ENCODE measurements at regions not wholly inside any gene's neighbourhood (a gene's known extent, or its start where the extent isn't known, plus 50 kb on each side); places are given as distances from the start of the nearest gene placed in this dataset.

GRCh38 chr12:30197392-30198057, 413.8 kb upstream of the TMTC1 start:
- no peak for DNase-seq (ENCODE audit: extremely low read depth, insufficient read length)
- H3K36me3 ChIP-seq (ENCODE audit: control insufficient read depth, insufficient read depth, low read length): no peaks in the 10 kb centered on the region
- H3K27me3 ChIP-seq (replicated peaks; ENCODE audit: control insufficient read depth, insufficient read depth, low read length): no peaks in the 10 kb centered on the region
- H3K4me3 ChIP-seq (replicated peaks; ENCODE audit: low read depth, low read length): no peak overlapping the region
- TF ChIP-seq, protein P1, sequence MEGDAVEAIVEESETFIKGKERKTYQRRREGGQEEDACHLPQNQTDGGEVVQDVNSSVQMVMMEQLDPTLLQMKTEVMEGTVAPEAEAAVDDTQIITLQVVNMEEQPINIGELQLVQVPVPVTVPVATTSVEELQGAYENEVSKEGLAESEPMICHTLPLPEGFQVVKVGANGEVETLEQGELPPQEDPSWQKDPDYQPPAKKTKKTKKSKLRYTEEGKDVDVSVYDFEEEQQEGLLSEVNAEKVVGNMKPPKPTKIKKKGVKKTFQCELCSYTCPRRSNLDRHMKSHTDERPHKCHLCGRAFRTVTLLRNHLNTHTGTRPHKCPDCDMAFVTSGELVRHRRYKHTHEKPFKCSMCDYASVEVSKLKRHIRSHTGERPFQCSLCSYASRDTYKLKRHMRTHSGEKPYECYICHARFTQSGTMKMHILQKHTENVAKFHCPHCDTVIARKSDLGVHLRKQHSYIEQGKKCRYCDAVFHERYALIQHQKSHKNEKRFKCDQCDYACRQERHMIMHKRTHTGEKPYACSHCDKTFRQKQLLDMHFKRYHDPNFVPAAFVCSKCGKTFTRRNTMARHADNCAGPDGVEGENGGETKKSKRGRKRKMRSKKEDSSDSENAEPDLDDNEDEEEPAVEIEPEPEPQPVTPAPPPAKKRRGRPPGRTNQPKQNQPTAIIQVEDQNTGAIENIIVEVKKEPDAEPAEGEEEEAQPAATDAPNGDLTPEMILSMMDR (IDR thresholded peaks at IDR 0.05; ENCODE audit: insufficient read depth, low read length, poor library complexity, severe bottlenecking): no peak

GRCh38 chr12:30191696-30192455, 408.1 kb upstream of the TMTC1 start:
- TF ChIP-seq, protein P1 (IDR thresholded peaks at IDR 0.05; ENCODE audit: insufficient read depth, low read length, poor library complexity, severe bottlenecking): no peak
- H3K36me3 ChIP-seq (ENCODE audit: control insufficient read depth, insufficient read depth, low read length): no peaks in the 10 kb centered on the region
- H3K27me3 ChIP-seq (replicated peaks; ENCODE audit: control insufficient read depth, insufficient read depth, low read length): no peaks in the 10 kb centered on the region
- H3K4me3 ChIP-seq (replicated peaks; ENCODE audit: low read depth, low read length): no peak overlapping the region
- DNase-seq (ENCODE audit: extremely low read depth, insufficient read length): no peak

DNA sequence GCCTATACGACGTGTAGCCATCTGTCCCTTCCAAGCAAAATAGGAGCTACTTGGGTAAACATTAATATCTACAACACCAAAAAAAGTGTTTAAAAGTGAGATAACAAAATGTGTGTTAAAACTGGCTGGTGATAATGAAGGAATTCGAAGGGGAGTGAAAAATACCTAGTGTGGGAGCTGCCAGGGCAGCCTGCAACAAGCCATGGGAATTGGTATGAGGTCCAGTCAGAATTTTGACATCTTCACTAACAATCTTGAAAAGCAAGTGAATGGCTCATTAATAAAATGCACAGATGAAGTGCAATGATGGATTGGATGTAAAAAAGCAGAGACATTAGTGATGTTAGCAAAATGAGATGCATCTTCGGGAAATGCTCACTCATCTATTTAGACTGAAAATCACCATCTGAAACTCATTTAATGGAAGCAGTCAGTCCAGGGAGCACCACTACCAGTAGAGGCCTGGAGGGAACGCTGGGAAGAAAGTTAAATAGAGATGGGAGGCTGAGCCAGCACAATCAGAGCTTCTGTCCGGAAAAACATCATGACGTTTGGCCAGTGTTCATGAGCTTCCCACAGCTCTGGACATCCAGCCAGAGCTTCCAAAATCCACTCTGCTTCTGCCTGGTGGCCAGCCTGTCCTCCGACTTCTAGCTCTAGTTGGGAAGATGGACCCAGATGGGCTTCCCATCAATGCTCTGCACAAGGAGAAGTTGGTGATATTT, 405.0 kb upstream of the TMTC1 start:
- DNase-seq (ENCODE audit: extremely low read depth, insufficient read length): no peak
- TF ChIP-seq, protein P1 (IDR thresholded peaks at IDR 0.05; ENCODE audit: insufficient read depth, low read length, poor library complexity, severe bottlenecking): no peak
- Histone ChIP-seq H3K36me3 (ENCODE audit: control insufficient read depth, insufficient read depth, low read length) (no peaks in the 10 kb centered on the region), H3K27me3 (replicated peaks; ENCODE audit: control insufficient read depth, insufficient read depth, low read length) (no peaks in the 10 kb centered on the region), H3K4me3 (replicated peaks; ENCODE audit: low read depth, low read length) (no peak overlapping the region)

DNA sequence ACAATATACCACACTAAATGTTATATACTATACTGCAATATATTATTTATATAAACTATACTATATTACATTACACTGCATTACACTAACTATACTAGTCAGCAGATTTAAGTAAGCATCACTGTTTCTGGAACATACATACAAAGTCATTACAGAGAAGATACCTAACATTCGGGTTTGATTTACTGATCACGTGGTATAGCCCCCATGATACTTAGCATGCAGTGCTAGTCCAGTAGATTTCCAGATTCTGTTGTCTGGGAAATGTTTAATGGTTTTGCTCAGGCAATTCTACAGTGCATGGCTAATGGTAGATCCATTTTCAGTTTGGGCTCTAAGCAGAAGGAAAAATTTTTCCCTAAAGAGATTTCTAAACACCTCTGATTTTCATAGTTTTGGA, 403.7 kb upstream of the TMTC1 start:
- H3K36me3 ChIP-seq (ENCODE audit: control insufficient read depth, insufficient read depth, low read length): no peaks in the 10 kb centered on the region
- no peak overlapping the region for H3K4me3 ChIP-seq (replicated peaks; ENCODE audit: low read depth, low read length)
- TF ChIP-seq, protein P1 (IDR thresholded peaks at IDR 0.05; ENCODE audit: insufficient read depth, low read length, poor library complexity, severe bottlenecking): no peak
- H3K27me3 ChIP-seq (replicated peaks; ENCODE audit: control insufficient read depth, insufficient read depth, low read length): no peaks in the 10 kb centered on the region
- DNase-seq (ENCODE audit: extremely low read depth, insufficient read length): no peak

- Histone ChIP-seq H3K4me3 (replicated peaks; ENCODE audit: low read depth, low read length) (no peak overlapping the region), H3K27me3 (replicated peaks; ENCODE audit: control insufficient read depth, insufficient read depth, low read length) (no peaks in the 10 kb centered on the region), H3K36me3 (ENCODE audit: control insufficient read depth, insufficient read depth, low read length) (no peaks in the 10 kb centered on the region)
- TF ChIP-seq, protein P1 (IDR thresholded peaks at IDR 0.05; ENCODE audit: insufficient read depth, low read length, poor library complexity, severe bottlenecking): no peak
- DNase-seq (ENCODE audit: extremely low read depth, insufficient read length): no peak
Observed at GRCh38 chr12:30181334-30181733, 397.6 kb upstream of the TMTC1 start.
